Right lobe of liver (tissue), 4 donors: ENCODE measurements at regions not wholly inside any gene's neighbourhood (a gene's known extent, or its start where the extent isn't known, plus 50 kb on each side); places are given as distances from the start of the nearest gene placed in this dataset.

Experiments
- POLR2A ChIP-seq: fragments of 450-650 bp; IDR thresholded peaks from one replicate; pipeline ENCODE4 v1.6.1; 2017; ENCODE audit warnings: antibody characterized with exemption, mild to moderate bottlenecking
- TF ChIP-seq, protein P1 (sequence below), 4 donors: fragments of 200-600 bp in 3 of 4; fragments of 450-650 bp in 1 of 4; IDR thresholded peaks; one replicate each; pipeline versions ENCODE4 v1.5.1 to v1.8.0; 2016 to 2022; ENCODE audit warnings: antibody characterized with exemption in 4 of 4, mild to moderate bottlenecking in 2 of 4
- donor health status: DM: no; HTN: no; CAD: no.
- donor health status: DM: no; HTN: no; CAD: no.
- donor health status: DM: no; HTN: yes; CAD: no.

DNA sequence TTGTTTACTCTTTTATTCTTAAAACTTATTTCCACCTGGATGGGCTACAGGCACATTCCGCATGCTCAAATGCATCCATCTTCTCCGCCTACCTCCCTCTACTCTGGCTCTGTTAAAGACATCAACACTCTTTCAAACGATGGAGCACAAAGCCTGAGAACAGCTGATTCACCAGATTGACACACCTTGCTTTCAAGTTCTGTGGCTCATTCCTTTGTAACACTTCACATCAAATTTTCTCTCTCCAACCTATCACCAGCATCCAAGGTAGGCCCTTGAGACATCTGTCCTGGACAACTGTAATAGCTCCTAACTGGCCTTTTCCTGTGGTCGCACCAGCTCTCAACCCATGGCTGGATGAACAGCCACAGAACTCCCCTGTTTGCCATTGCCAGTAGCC, 274.5 kb downstream of the BCL11A start:
- TF ChIP-seq, protein P1, sequence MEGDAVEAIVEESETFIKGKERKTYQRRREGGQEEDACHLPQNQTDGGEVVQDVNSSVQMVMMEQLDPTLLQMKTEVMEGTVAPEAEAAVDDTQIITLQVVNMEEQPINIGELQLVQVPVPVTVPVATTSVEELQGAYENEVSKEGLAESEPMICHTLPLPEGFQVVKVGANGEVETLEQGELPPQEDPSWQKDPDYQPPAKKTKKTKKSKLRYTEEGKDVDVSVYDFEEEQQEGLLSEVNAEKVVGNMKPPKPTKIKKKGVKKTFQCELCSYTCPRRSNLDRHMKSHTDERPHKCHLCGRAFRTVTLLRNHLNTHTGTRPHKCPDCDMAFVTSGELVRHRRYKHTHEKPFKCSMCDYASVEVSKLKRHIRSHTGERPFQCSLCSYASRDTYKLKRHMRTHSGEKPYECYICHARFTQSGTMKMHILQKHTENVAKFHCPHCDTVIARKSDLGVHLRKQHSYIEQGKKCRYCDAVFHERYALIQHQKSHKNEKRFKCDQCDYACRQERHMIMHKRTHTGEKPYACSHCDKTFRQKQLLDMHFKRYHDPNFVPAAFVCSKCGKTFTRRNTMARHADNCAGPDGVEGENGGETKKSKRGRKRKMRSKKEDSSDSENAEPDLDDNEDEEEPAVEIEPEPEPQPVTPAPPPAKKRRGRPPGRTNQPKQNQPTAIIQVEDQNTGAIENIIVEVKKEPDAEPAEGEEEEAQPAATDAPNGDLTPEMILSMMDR (IDR thresholded peaks at IDR 0.05) = no peak
- TF ChIP-seq POLR2A = no peak
